ENCODE measurements at regions not wholly inside any gene's neighbourhood (a gene's known extent, or its start where the extent isn't known, plus 50 kb on each side); places are given as distances from the start of the nearest gene placed in this dataset.

- Histone ChIP-seq H3K36me3 (no peaks in the 10 kb centered on the region), H3K9me3 (ENCODE audit: severe bottlenecking) (no peaks in the 10 kb centered on the region), H3K27ac (no peak overlapping the region), H3K27me3 (ENCODE audit: insufficient read depth, low read depth, severe bottlenecking) (no peaks in the 10 kb centered on the region), H3K4me3 (ENCODE audit: low read depth, low read length) (no peak overlapping the region)
- no peak for TF ChIP-seq CTCF (IDR thresholded peaks at IDR 0.05; ENCODE audit: low read depth, low read length)
- no peak for DNase-seq
Observed at GRCh38 chr2:76572981-76573380, 862.3 kb upstream of the GCFC2 start.

GRCh38 chr2:76569819-76570218, 859.1 kb upstream of the GCFC2 start:
- no peak for DNase-seq
- no peak for TF ChIP-seq CTCF (IDR thresholded peaks at IDR 0.05; ENCODE audit: low read depth, low read length)

GRCh38 chr2:76567478-76567877, 856.8 kb upstream of the GCFC2 start:
- Histone ChIP-seq H3K4me3 (ENCODE audit: low read depth, low read length) (no peak overlapping the region), H3K27me3 (ENCODE audit: insufficient read depth, low read depth, severe bottlenecking) (no peaks in the 10 kb centered on the region), H3K36me3 (no peaks in the 10 kb centered on the region), H3K27ac (no peak overlapping the region), H3K9me3 (ENCODE audit: severe bottlenecking) (no peaks in the 10 kb centered on the region)
- DNase-seq: no peak
- no peak for TF ChIP-seq CTCF (IDR thresholded peaks at IDR 0.05; ENCODE audit: low read depth, low read length)

More at GRCh38 chr2:76569819-76570218, 859.1 kb upstream of the GCFC2 start:
- no peak overlapping the region for H3K4me3 ChIP-seq (ENCODE audit: low read depth, low read length)
- no peaks in the 10 kb centered on the region for H3K27me3 ChIP-seq (ENCODE audit: insufficient read depth, low read depth, severe bottlenecking)
- no peaks in the 10 kb centered on the region for H3K36me3 ChIP-seq
- H3K9me3 ChIP-seq (ENCODE audit: severe bottlenecking): no peaks in the 10 kb centered on the region
- no peak overlapping the region for H3K27ac ChIP-seq

GRCh38 chr2:76564734-76565133, 854.0 kb upstream of the GCFC2 start:
- no peak for TF ChIP-seq CTCF (IDR thresholded peaks at IDR 0.05; ENCODE audit: low read depth, low read length)
- no peaks in the 10 kb centered on the region for H3K36me3 ChIP-seq
- no peaks in the 10 kb centered on the region for H3K9me3 ChIP-seq (ENCODE audit: severe bottlenecking)
- no peak for DNase-seq
- no peaks in the 10 kb centered on the region for H3K27me3 ChIP-seq (ENCODE audit: insufficient read depth, low read depth, severe bottlenecking)
- no peak overlapping the region for H3K27ac ChIP-seq
- no peak overlapping the region for H3K4me3 ChIP-seq (ENCODE audit: low read depth, low read length)

- TF ChIP-seq CTCF (IDR thresholded peaks at IDR 0.05; ENCODE audit: low read depth, low read length): no peak
- H3K4me3 ChIP-seq (ENCODE audit: low read depth, low read length): no peak overlapping the region
Observed at GRCh38 chr2:76563730-76564129, 853.0 kb upstream of the GCFC2 start.

GRCh38 chr2:76558157-76558556, 847.4 kb upstream of the GCFC2 start:
- no peaks in the 10 kb centered on the region for H3K9me3 ChIP-seq (ENCODE audit: severe bottlenecking)
- no peaks in the 10 kb centered on the region for H3K27me3 ChIP-seq (ENCODE audit: insufficient read depth, low read depth, severe bottlenecking)
- no peak for TF ChIP-seq CTCF (IDR thresholded peaks at IDR 0.05; ENCODE audit: low read depth, low read length)
- DNase-seq: no peak
- H3K36me3 ChIP-seq: no peaks in the 10 kb centered on the region
- H3K27ac ChIP-seq: no peak overlapping the region
- no peak overlapping the region for H3K4me3 ChIP-seq (ENCODE audit: low read depth, low read length)

More at GRCh38 chr2:76563730-76564129, 853.0 kb upstream of the GCFC2 start:
- no peaks in the 10 kb centered on the region for H3K27me3 ChIP-seq (ENCODE audit: insufficient read depth, low read depth, severe bottlenecking)
- H3K9me3 ChIP-seq (ENCODE audit: severe bottlenecking): no peaks in the 10 kb centered on the region
- no peak for DNase-seq
- H3K27ac ChIP-seq: no peak overlapping the region
- no peaks in the 10 kb centered on the region for H3K36me3 ChIP-seq
